ENCODE measurements at regions not wholly inside any gene's neighbourhood (a gene's known extent, or its start where the extent isn't known, plus 50 kb on each side); places are given as distances from the start of the nearest gene placed in this dataset.
"Not testable (repeated sequence)": the region's sequence is repeated elsewhere in the genome, so short reads cannot be mapped to it uniquely, and the experiment has no call there.

DNA sequence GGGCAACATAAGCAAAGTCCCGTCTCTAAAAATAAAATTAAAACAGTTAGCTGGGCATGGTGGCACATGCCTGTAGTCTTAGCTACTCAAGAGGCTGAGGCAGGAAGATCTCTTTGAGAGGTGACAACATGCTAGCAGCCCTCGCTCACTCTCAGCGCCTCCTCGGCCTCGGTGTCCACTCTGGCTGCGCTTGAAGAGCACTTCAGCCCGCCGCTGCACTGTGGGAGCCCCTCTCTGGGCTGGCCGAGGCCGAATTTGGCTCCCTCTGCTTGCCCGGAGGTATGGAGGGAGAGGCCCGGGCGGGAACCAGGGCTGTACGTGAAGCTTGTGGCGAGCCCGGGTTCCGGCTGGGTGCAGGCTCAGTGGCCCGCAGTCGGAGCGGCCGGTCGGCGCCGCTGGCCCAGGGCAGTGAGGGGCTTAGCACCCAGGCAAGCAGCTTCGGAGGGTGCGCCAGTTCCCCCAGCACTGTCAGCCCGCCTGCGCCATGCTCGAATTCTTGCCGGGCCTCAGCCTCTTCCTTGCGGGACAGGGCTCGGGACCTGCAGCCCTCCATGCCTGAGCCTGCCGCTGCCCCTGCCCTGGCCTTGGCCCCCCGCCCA, 138.3 kb downstream of the MAP3K21 start:
- no peaks in the 10 kb centered on the region for H3K4me1 ChIP-seq (ENCODE audit: control insufficient read depth in 2 of 2, insufficient read depth in 1 of 2, low read depth in 1 of 2, low read length in 2 of 2)
- H2BK15ac ChIP-seq (ENCODE audit: low read length), result no peak overlapping the region
- no peak overlapping the region for H3K9ac ChIP-seq (ENCODE audit: low read depth, low read length, poor library complexity)
- no peaks in the 10 kb centered on the region for H3K36me3 ChIP-seq (replicated peaks in 1 of 2; ENCODE audit: control insufficient read depth in 2 of 2, insufficient read depth in 2 of 2, low read length in 2 of 2)
- no peak overlapping the region for H3K4me2 ChIP-seq (ENCODE audit: insufficient read depth, low read length, poor library complexity, severe bottlenecking)
- H3K27ac ChIP-seq (replicated peaks; ENCODE audit: low read length), result no peak overlapping the region
- no peaks in the 10 kb centered on the region for H3K79me1 ChIP-seq (ENCODE audit: low read depth, low read length)
- no CpG with 5 or more reads among the region's 34 CpGs for WGBS, 2 donors (ENCODE audit: extremely low coverage in 2 of 2, insufficient read length in 2 of 2, insufficient replicate concordance in 1 of 2)
- H3K4me3 ChIP-seq (ENCODE audit: low read length in 2 of 2), result no peak overlapping the region
- H2BK12ac ChIP-seq (ENCODE audit: low read length), result no peak overlapping the region
- no peak overlapping the region for H2AFZ ChIP-seq (ENCODE audit: low read length)
- no peak overlapping the region for H2AK5ac ChIP-seq (ENCODE audit: low read depth, low read length)
- H3K14ac ChIP-seq (ENCODE audit: low read length), result no peak overlapping the region
- H3K4ac ChIP-seq (ENCODE audit: low read length), result no peak overlapping the region
- no peak overlapping the region for H4K91ac ChIP-seq (ENCODE audit: low read depth, low read length, poor library complexity)
- H3K18ac ChIP-seq (ENCODE audit: low read length), result no peak overlapping the region
- no peak overlapping the region for H3K23ac ChIP-seq (ENCODE audit: low read depth, low read length, poor library complexity)
- no peak overlapping the region for H2BK120ac ChIP-seq (ENCODE audit: low read depth, low read length)
- no peak overlapping the region for H4K8ac ChIP-seq (ENCODE audit: low read depth, low read length)
- no peaks in the 10 kb centered on the region for H3K27me3 ChIP-seq (ENCODE audit: control insufficient read depth in 3 of 3, insufficient read depth in 3 of 3, low read depth in 1 of 3, low read length in 3 of 3)
- peaks cover 0 to 11% of the 10 kb centered on the region in 2 donors for H3K9me3 ChIP-seq (replicated peaks in 1 of 2; ENCODE audit: control insufficient read depth in 2 of 2, insufficient read depth in 1 of 2, low read depth in 1 of 2, low read length in 2 of 2)
- DNase-seq (ENCODE audit: low spot score), result no peak
- no peak overlapping the region for H2BK5ac ChIP-seq (ENCODE audit: low read length)

DNA sequence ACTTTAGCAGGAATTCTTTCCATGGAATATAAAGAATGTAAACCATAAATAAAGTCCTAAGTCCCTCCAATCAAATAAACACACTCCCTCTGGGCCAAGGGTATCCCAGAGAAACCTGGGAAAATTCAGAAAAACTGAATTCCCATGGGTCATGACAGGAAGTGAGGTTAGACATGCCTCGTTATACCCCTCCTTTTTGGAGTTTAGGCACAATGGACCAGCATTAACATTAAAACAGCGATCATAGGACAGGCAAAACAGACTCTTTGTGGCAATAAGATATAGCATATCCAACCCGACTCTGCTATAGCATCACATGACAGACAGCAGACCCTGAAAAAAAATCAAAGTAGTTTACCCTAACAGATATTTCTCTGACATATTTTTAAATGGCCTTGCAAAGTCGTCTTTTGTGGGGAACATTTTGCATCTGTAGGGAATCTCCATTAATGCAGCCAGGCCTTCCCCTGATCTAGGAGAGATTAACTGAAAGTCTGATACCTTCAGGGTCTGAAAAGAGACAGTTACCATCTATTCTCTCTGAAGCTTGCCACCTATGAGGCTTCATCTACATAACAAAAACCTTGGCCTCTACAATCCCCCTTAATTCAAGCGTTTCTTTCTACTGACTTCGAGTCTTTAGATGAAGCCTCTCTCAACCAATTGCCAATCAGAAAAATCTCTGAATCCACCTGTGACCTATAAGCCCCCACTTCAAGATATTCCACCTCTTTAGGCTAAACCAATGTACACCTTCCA, 143.0 kb upstream of the KCNK1 start:
- H3K18ac ChIP-seq (ENCODE audit: low read length), result no peak overlapping the region
- H3K79me1 ChIP-seq (ENCODE audit: low read depth, low read length), result no peaks in the 10 kb centered on the region
- H2BK15ac ChIP-seq (ENCODE audit: low read length), result no peak overlapping the region
- no peak overlapping the region for H2AFZ ChIP-seq (ENCODE audit: low read length)
- H2AK5ac ChIP-seq (ENCODE audit: low read depth, low read length), result no peak overlapping the region
- H3K23ac ChIP-seq (ENCODE audit: low read depth, low read length, poor library complexity), result no peak overlapping the region
- H3K27ac ChIP-seq (replicated peaks; ENCODE audit: low read length), result no peak overlapping the region
- H2BK5ac ChIP-seq (ENCODE audit: low read length), result no peak overlapping the region
- no peak overlapping the region for H3K9ac ChIP-seq (ENCODE audit: low read depth, low read length, poor library complexity)
- no peak overlapping the region for H2BK120ac ChIP-seq (ENCODE audit: low read depth, low read length)
- no peaks in the 10 kb centered on the region for H3K27me3 ChIP-seq (ENCODE audit: control insufficient read depth in 3 of 3, insufficient read depth in 3 of 3, low read depth in 1 of 3, low read length in 3 of 3)
- no peak overlapping the region for H3K14ac ChIP-seq (ENCODE audit: low read length)
- no peak for DNase-seq (ENCODE audit: low spot score)
- no peaks in the 10 kb centered on the region for H3K4me1 ChIP-seq (ENCODE audit: control insufficient read depth in 2 of 2, insufficient read depth in 1 of 2, low read depth in 1 of 2, low read length in 2 of 2)
- no CpG with 5 or more reads among the region's 6 CpGs for WGBS, 2 donors (ENCODE audit: extremely low coverage in 2 of 2, insufficient read length in 2 of 2, insufficient replicate concordance in 1 of 2)
- no peak overlapping the region for H4K8ac ChIP-seq (ENCODE audit: low read depth, low read length)
- peaks cover 0 to 5% of the 10 kb centered on the region in 2 donors for H3K9me3 ChIP-seq (replicated peaks in 1 of 2; ENCODE audit: control insufficient read depth in 2 of 2, insufficient read depth in 1 of 2, low read depth in 1 of 2, low read length in 2 of 2)
- H3K36me3 ChIP-seq (replicated peaks in 1 of 2; ENCODE audit: control insufficient read depth in 2 of 2, insufficient read depth in 2 of 2, low read length in 2 of 2), result no peaks in the 10 kb centered on the region
- H3K4me3 ChIP-seq (ENCODE audit: low read length in 2 of 2), result no peak overlapping the region
- H3K4ac ChIP-seq (ENCODE audit: low read length), result no peak overlapping the region
- no peak overlapping the region for H4K91ac ChIP-seq (ENCODE audit: low read depth, low read length, poor library complexity)
- no peak overlapping the region for H3K4me2 ChIP-seq (ENCODE audit: insufficient read depth, low read length, poor library complexity, severe bottlenecking)
- no peak overlapping the region for H2BK12ac ChIP-seq (ENCODE audit: low read length)

DNA sequence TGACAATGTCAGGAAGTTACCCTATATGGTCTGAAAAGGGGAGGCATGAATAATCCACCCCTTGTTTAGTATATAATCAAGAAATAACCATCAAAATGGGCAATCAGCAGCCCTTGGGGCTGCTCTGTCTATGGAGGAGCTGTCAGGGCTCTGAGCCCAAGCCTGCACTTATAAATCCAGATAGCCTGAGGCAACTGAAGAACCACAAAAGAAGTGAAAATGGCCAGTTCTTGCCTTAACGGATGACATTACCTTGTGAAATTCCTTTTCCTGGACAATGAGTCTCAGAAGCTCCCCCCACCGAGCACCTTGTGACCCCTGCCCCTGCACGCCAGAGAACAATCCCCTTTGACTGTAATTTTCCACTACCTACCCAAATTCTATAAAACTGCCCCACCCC, 142.1 kb upstream of the KCNK1 start:
- H3K4me2 ChIP-seq (ENCODE audit: insufficient read depth, low read length, poor library complexity, severe bottlenecking); H3K4ac ChIP-seq (ENCODE audit: low read length); H3K4me1 ChIP-seq (ENCODE audit: control insufficient read depth in 2 of 2, insufficient read depth in 1 of 2, low read depth in 1 of 2, low read length in 2 of 2); H3K18ac ChIP-seq (ENCODE audit: low read length); H3K4me3 ChIP-seq (ENCODE audit: low read length in 2 of 2); H3K9ac ChIP-seq (ENCODE audit: low read depth, low read length, poor library complexity); H4K91ac ChIP-seq (ENCODE audit: low read depth, low read length, poor library complexity); H3K14ac ChIP-seq (ENCODE audit: low read length); DNase-seq (ENCODE audit: low spot score); H4K8ac ChIP-seq (ENCODE audit: low read depth, low read length); H2BK5ac ChIP-seq (ENCODE audit: low read length); H3K27me3 ChIP-seq (ENCODE audit: control insufficient read depth in 3 of 3, insufficient read depth in 3 of 3, low read depth in 1 of 3, low read length in 3 of 3); H3K23ac ChIP-seq (ENCODE audit: low read depth, low read length, poor library complexity); H2BK15ac ChIP-seq (ENCODE audit: low read length); H3K9me3 ChIP-seq (replicated peaks in 1 of 2; ENCODE audit: control insufficient read depth in 2 of 2, insufficient read depth in 1 of 2, low read depth in 1 of 2, low read length in 2 of 2); H2AFZ ChIP-seq (ENCODE audit: low read length); H2AK5ac ChIP-seq (ENCODE audit: low read depth, low read length); H2BK12ac ChIP-seq (ENCODE audit: low read length); H3K27ac ChIP-seq (replicated peaks; ENCODE audit: low read length); H3K79me1 ChIP-seq (ENCODE audit: low read depth, low read length); H3K36me3 ChIP-seq (replicated peaks in 1 of 2; ENCODE audit: control insufficient read depth in 2 of 2, insufficient read depth in 2 of 2, low read length in 2 of 2); H2BK120ac ChIP-seq (ENCODE audit: low read depth, low read length): not testable (repeated sequence)
- WGBS, 2 donors (ENCODE audit: extremely low coverage in 2 of 2, insufficient read length in 2 of 2, insufficient replicate concordance in 1 of 2), result no CpG with 5 or more reads among the region's 3 CpGs

DNA sequence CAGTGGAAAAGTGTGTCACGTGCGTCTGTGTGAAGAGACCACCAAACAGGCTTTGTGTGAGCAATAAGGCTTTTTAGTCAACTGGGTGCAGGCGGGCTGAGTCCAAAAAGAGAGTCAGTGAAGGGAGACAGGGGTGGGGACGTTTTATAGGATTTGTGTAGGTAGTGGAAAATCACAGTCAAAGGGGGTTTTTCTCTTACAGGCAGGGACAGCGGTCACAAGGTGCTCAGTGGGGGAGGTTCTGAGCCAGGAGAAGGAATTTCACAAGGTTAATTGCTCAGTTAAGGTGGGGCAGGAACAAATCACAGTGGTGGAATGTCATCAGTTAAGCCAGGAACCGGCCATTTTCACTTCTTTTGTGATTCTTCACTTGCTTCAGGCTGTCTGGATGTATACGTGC, 141.1 kb upstream of the KCNK1 start:
- not testable (repeated sequence) for H2BK120ac ChIP-seq (ENCODE audit: low read depth, low read length); H3K4me3 ChIP-seq (ENCODE audit: low read length in 2 of 2); H2AK5ac ChIP-seq (ENCODE audit: low read depth, low read length); H3K9ac ChIP-seq (ENCODE audit: low read depth, low read length, poor library complexity); H3K4me2 ChIP-seq (ENCODE audit: insufficient read depth, low read length, poor library complexity, severe bottlenecking); H2BK12ac ChIP-seq (ENCODE audit: low read length); H3K4me1 ChIP-seq (ENCODE audit: control insufficient read depth in 2 of 2, insufficient read depth in 1 of 2, low read depth in 1 of 2, low read length in 2 of 2); H2BK5ac ChIP-seq (ENCODE audit: low read length); H3K27ac ChIP-seq (replicated peaks; ENCODE audit: low read length); H3K18ac ChIP-seq (ENCODE audit: low read length); H3K4ac ChIP-seq (ENCODE audit: low read length); H3K79me1 ChIP-seq (ENCODE audit: low read depth, low read length); H2BK15ac ChIP-seq (ENCODE audit: low read length); H4K8ac ChIP-seq (ENCODE audit: low read depth, low read length); H3K9me3 ChIP-seq (replicated peaks in 1 of 2; ENCODE audit: control insufficient read depth in 2 of 2, insufficient read depth in 1 of 2, low read depth in 1 of 2, low read length in 2 of 2); H3K27me3 ChIP-seq (ENCODE audit: control insufficient read depth in 3 of 3, insufficient read depth in 3 of 3, low read depth in 1 of 3, low read length in 3 of 3); H2AFZ ChIP-seq (ENCODE audit: low read length); H3K23ac ChIP-seq (ENCODE audit: low read depth, low read length, poor library complexity); H3K14ac ChIP-seq (ENCODE audit: low read length); H3K36me3 ChIP-seq (replicated peaks in 1 of 2; ENCODE audit: control insufficient read depth in 2 of 2, insufficient read depth in 2 of 2, low read length in 2 of 2); DNase-seq (ENCODE audit: low spot score); H4K91ac ChIP-seq (ENCODE audit: low read depth, low read length, poor library complexity)
- WGBS, 2 donors (ENCODE audit: extremely low coverage in 2 of 2, insufficient read length in 2 of 2, insufficient replicate concordance in 1 of 2), result no CpG with 5 or more reads among the region's 7 CpGs

Data from neuronal stem cell (in vitro differentiated cells).